ENCODE measurements at regions not wholly inside any gene's neighbourhood (a gene's known extent, or its start where the extent isn't known, plus 50 kb on each side); places are given as distances from the start of the nearest gene placed in this dataset.
"Not testable (repeated sequence)": the region's sequence is repeated elsewhere in the genome, so short reads cannot be mapped to it uniquely, and the experiment has no call there.

DNA sequence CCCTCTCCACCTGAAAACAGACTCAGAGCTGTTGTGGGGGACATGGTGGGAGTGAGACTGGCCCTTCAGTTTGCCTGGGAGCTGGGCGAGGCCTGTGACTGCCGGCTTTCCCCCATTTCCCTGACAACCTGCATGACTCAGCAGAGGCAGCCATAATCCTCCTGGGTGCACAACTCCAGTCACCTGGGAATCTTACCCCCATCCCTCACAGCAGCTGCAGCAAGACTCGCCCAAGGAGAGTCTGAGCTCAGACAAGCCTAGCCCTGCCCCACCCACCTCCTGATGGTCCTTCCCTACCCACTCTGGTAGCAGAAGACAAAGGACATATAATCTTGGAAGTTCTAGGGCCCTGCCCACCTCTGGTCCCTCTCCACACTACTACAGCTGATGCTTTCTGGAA, 207.3 kb upstream of the ARID2 start:
- Histone ChIP-seq H3K9me3 (no peaks in the 10 kb centered on the region), H3K4me3 (no peak overlapping the region), H3K27me3 (no peaks in the 10 kb centered on the region), H3K27ac (no peak overlapping the region), H3K36me3 (no peaks in the 10 kb centered on the region), H3K4me1 (no peaks in the 10 kb centered on the region)
- TF ChIP-seq EP300 (IDR thresholded peaks at IDR 0.05), result no peak
- TF ChIP-seq POLR2A (IDR thresholded peaks at IDR 0.05), result no peak
- TF ChIP-seq, protein P1, sequence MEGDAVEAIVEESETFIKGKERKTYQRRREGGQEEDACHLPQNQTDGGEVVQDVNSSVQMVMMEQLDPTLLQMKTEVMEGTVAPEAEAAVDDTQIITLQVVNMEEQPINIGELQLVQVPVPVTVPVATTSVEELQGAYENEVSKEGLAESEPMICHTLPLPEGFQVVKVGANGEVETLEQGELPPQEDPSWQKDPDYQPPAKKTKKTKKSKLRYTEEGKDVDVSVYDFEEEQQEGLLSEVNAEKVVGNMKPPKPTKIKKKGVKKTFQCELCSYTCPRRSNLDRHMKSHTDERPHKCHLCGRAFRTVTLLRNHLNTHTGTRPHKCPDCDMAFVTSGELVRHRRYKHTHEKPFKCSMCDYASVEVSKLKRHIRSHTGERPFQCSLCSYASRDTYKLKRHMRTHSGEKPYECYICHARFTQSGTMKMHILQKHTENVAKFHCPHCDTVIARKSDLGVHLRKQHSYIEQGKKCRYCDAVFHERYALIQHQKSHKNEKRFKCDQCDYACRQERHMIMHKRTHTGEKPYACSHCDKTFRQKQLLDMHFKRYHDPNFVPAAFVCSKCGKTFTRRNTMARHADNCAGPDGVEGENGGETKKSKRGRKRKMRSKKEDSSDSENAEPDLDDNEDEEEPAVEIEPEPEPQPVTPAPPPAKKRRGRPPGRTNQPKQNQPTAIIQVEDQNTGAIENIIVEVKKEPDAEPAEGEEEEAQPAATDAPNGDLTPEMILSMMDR (IDR thresholded peaks at IDR 0.05), result no peak
- TF ChIP-seq POLR2AphosphoS5 (IDR thresholded peaks at IDR 0.05), result no peak
- DNase-seq (ENCODE audit: low spot score in 2 of 2), result no peak
- 100% methylated on average over 1 of the region's 3 CpGs for WGBS

DNA sequence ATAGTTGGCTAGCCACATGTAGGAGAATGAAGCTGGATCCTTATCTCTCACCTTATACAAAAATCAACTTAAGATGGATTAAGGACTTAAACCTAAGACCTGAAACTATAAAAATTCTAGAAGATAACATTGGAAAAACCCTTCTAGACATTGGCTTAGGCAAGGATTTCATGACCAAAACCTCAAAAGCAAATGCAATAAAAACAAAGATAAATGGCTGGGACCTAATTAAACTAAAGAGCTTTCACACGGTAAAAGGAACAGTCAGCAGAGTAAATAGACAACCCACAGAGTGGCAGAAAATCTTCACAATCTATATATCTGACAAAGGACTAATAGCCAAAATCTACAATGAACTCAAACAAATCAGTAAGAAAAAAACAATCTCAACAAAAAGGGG, 202.7 kb upstream of the ARID2 start:
- H3K27me3 ChIP-seq; DNase-seq (ENCODE audit: low spot score in 2 of 2); H3K9me3 ChIP-seq; H3K36me3 ChIP-seq; H3K27ac ChIP-seq; H3K4me3 ChIP-seq; H3K4me1 ChIP-seq: not testable (repeated sequence)
- 68% methylated on average over 1 of the region's 1 CpG for WGBS

DNA sequence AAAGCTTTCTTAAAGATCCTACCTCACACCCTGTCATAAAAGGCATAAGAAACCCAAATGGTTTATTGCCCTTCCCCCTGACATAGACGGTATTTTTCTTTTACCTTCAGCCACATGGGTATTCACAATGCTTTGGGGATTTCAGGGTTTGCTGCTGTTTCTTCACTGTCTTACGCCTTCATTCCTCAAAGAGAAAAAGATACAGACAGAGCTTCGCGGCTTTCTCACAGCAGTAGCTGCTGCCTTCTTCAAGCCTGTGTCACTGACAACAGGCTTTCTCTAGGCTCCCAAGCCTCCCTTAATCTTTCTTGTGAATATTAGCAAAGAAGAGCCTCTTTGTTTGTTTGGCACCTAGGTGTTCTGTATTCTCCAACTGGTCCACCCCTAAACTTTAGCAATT, 197.4 kb upstream of the ARID2 start:
- TF ChIP-seq POLR2AphosphoS5 (IDR thresholded peaks at IDR 0.05) (no peak), POLR2A (IDR thresholded peaks at IDR 0.05) (no peak), EP300 (IDR thresholded peaks at IDR 0.05) (no peak)
- TF ChIP-seq, protein P1 (IDR thresholded peaks at IDR 0.05), result no peak
- WGBS, result 69% methylated on average over 4 of the region's 4 CpGs
- Histone ChIP-seq H3K27ac (no peak overlapping the region), H3K4me3 (no peak overlapping the region), H3K4me1 (no peaks in the 10 kb centered on the region), H3K36me3 (no peaks in the 10 kb centered on the region), H3K27me3 (no peaks in the 10 kb centered on the region), H3K9me3 (no peaks in the 10 kb centered on the region)
- no peak for DNase-seq (ENCODE audit: low spot score in 2 of 2)

DNA sequence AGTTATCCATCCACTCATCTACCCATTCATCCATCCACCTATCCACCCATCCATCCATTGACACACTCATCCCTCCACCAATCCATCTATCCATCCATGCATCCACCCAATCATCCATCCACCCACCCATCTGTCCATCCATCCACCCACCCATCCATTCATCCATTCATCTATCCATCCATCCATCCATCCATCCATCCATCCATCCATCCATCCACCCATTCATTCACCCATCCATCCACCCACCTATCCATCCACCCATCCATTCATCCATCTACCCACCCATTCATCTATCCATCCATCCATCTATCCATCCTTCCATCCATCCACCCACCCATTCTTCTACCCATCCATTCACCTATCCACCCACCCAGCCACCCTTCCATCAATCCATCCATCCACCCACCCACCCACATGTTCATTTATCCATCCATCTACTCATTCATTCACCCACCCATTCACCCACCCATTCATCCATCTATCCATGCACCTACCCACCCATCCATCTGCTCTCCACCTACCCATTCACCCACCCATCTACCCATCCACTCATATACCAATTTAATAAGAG, 193.8 kb upstream of the ARID2 start:
- Histone ChIP-seq H3K27ac (no peak overlapping the region), H3K4me1 (no peaks in the 10 kb centered on the region), H3K27me3 (no peaks in the 10 kb centered on the region), H3K4me3 (no peak overlapping the region), H3K9me3 (no peaks in the 10 kb centered on the region), H3K36me3 (no peaks in the 10 kb centered on the region)
- no peak for TF ChIP-seq EP300 (IDR thresholded peaks at IDR 0.05)
- no peak for TF ChIP-seq POLR2A (IDR thresholded peaks at IDR 0.05)
- TF ChIP-seq, protein P1 (IDR thresholded peaks at IDR 0.05), result no peak
- TF ChIP-seq POLR2AphosphoS5 (IDR thresholded peaks at IDR 0.05), result no peak
- no peak for DNase-seq (ENCODE audit: low spot score in 2 of 2)

DNA sequence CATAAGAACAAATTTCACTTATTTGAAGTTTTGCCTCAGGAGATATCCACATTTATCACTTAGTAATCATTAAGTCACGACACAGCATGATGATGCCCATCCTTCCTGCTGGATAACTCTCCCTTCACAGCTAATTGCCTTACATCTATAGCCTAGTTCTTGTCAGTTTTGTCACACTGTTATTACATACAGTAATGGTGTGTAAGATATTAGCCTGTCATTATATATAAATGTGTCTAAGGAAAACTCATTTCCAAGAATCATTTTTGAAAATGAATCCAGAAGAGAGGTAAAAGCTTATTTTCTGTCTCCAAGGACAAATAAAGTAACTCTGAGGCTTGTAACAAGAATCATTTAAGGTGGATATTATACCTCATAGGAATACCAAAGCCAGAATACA, 193.2 kb upstream of the ARID2 start:
- Histone ChIP-seq H3K27me3 (no peaks in the 10 kb centered on the region), H3K9me3 (no peaks in the 10 kb centered on the region), H3K36me3 (no peaks in the 10 kb centered on the region), H3K4me1 (no peaks in the 10 kb centered on the region), H3K27ac (no peak overlapping the region), H3K4me3 (no peak overlapping the region)
- TF ChIP-seq, protein P1 (IDR thresholded peaks at IDR 0.05), result no peak
- no peak for TF ChIP-seq POLR2AphosphoS5 (IDR thresholded peaks at IDR 0.05)
- TF ChIP-seq EP300 (IDR thresholded peaks at IDR 0.05), result no peak
- WGBS, result 63% methylated on average over 1 of the region's 1 CpG
- DNase-seq (ENCODE audit: low spot score in 2 of 2), result no peak

DNA sequence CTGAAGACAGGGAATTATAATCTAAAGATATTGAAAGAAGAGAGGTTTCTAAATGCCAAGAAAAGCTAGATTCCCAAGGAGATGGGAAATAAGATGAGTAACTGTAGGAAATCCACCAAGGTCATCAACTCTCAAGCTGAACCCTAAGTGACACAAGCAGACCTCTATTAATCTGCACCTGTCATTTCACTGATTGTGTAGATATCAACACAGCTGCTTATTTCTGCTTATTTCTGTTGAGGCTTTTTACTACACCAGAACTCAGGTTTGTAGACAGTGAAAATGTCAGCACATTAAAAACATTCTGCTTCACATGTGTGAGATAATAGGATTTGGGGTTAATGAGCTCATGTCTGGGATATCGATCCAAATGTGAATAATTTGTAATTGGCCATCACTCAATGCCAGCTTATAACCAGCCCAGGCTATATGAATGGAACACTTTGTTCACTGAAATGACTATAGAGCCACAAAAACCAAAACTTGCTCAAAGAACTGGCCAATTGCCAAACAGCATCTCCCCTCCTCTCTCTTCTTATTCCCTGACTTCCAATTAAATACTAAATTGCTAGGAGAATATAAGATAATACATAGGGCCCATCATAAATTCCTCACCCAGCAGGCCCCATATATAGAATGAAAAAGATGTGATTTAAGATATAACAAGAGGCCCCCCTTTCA, 188.7 kb upstream of the ARID2 start:
- peaks cover 3% of the 10 kb centered on the region for H3K4me1 ChIP-seq
- H3K4me3 ChIP-seq, result no peak overlapping the region
- no peak for DNase-seq (ENCODE audit: low spot score in 2 of 2)
- H3K9me3 ChIP-seq, result no peaks in the 10 kb centered on the region
- no peak for TF ChIP-seq POLR2AphosphoS5 (IDR thresholded peaks at IDR 0.05)
- TF ChIP-seq, protein P1 (IDR thresholded peaks at IDR 0.05), result no peak
- TF ChIP-seq EP300 (IDR thresholded peaks at IDR 0.05), result no peak
- TF ChIP-seq POLR2A (IDR thresholded peaks at IDR 0.05), result no peak
- H3K36me3 ChIP-seq, result no peaks in the 10 kb centered on the region
- no peak overlapping the region for H3K27ac ChIP-seq
- no peaks in the 10 kb centered on the region for H3K27me3 ChIP-seq
- WGBS, result 39% methylated on average over 1 of the region's 1 CpG

Measured in suprapubic skin (tissue), 4 donors.